OCI-LY1 (cell line): ENCODE measurements at regions not wholly inside any gene's neighbourhood (a gene's known extent, or its start where the extent isn't known, plus 50 kb on each side); places are given as distances from the start of the nearest gene placed in this dataset.

Source experiments
- CTCF ChIP-seq: fragments of 200-600 bp; sonication (generic), shearing (Covaris generic); IDR thresholded peaks from 2 replicates; pipeline ENCODE4 v1.5.1; 2017; ENCODE audit warnings: mild to moderate bottlenecking, antibody characterized with exemption, low read length, moderate library complexity, mixed read lengths
- EZH2 ChIP-seq: fragments of 200-600 bp; sonication (generic), shearing (Covaris generic); IDR thresholded peaks from 2 replicates; pipeline ENCODE4 v1.8.0; 2017; ENCODE audit warnings: borderline replicate concordance, mixed run types, mild to moderate bottlenecking, antibody characterized with exemption, low read length, moderate library complexity, mixed read lengths

GRCh38 chr7:153398370-153398769, 638.8 kb downstream of the ACTR3B start:
- no peak for TF ChIP-seq CTCF
- no peak for TF ChIP-seq EZH2
